Activated T-cell treated with anti-CD3 and anti-CD28 coated beads for 1 hour (primary cell): ENCODE measurements at regions not wholly inside any gene's neighbourhood (a gene's known extent, or its start where the extent isn't known, plus 50 kb on each side); places are given as distances from the start of the nearest gene placed in this dataset.
"Not testable (repeated sequence)": the region's sequence is repeated elsewhere in the genome, so short reads cannot be mapped to it uniquely, and the experiment has no call there.

ENCODE experiments used
- DNase-seq: peaks from one replicate; pipeline ENCODE4 v3.0.0-alpha.2; 2020; ENCODE audit warnings: low read depth

DNA sequence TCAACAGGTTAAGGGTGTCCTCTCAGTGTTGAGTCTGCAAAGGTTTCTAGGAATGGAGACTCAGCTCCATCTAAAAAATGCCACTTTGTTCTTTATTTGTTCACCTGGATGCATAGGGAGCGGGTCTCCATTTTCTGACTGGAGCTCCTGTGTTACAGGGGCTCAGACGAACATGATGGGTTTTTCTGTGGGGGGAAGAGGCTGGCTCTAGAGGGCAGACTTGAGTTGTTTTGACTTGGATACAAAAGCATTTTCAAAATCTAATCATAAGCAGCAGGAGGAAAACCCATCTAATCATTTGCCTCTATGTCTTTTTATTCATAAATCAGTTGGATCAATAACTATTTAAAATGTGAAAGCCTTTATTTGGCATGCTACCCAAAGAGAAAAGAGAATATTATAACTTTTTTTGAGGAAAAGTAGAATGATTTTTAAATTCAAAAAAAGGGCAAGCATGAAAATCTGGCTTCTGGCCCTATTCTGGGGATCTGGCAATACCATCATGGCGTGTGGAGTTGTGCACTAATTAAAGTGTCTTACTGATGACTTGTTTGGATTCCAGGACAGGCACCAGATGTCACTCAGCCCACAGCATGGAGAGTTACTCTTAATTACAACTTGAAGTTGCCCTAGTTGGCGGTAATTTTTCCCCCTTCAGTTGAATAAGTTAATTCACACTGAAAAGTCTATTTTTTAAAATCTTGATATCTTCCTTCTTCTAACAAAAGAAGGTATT is 594.9 kb downstream of the REEP3 start:
- no peak for DNase-seq

DNA sequence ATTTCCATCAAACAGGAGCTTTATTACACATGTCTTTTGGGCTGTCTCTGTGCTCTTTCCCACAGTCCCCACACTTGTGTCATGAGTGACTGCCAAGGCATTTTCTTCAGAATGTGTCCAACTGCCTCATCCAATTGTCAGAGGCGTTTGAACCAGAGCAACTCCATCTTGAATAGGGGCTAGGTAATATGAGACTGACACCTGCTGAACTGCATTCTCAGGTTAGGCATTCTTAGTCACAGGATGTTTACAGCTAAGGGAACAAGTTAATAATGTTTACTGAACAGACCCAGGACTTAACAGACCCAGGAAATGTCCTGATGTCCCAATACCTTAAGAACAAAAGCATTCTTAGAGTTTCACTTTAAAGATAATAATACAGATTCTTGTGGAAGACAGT is 595.5 kb downstream of the REEP3 start:
- DNase-seq = no peak

DNA sequence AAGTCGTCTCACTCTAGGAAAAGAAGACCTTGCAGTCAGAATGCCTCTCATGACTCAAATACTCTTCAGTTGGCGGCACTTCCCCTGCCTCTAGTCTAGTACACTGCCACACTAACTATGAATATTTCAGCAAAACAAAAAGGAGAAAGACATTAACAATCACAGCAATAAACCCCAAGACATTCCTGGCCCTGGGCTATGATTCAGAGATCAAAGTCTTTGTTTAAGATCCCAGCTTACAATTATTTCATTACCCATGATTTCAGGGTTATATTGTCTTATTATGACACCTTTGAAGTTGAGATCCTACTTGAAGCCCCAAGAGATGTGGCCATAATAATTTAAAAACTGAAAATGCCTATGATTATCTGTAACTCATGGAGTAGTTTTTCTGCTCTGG is 597.5 kb downstream of the REEP3 start:
- DNase-seq = no peak

DNA sequence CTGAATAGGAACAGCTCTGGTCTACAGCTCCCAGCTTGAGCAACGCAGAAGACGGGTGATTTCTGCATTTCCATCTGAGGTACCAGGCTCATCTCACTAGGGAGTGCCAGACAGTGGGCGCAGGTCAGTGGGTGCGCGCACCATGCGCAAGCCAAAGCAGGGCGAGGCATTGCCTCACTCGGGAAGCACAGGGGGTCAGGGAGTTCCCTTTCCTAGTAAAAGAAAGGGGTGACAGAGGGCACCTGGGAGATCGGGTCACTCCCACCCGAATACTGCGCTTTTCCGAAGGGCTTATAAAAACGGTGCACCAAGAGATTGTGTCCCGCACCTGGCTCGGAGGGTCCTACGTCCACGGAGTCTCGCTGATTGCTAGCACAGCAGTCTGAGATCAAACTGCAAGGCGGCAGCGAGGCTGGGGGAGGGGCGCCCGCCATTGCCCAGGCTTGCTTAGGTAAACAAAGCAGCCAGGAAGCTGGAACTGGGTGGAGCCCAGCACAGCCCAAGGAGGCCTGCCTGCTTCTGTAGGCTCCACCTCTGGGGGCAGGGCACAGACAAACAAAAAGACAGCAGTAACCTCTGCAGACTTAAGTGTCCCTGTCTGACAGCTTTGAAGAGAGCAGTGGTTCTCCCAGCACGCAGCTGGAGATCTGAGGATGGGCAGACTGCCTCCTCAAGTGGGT is 599.2 kb downstream of the REEP3 start:
- not testable (repeated sequence) for DNase-seq

DNA sequence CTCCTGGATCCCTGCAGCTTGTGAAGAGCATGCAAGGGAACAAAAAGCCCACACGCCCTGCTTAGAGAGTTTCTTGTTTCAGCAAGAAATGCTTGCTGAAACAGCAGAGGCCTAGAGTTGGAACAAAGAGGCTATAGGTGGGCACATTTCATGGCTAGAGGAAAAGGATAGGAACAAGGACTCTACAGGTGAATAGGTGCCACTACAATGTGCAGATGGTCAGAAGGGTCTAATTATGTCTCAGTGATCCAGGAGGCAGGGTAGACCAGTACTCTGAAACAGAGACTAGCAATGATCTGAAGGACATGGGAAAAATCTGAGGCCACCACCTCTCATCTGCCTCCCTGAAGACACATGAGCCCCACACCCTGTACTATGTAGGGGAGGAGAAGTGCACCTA is 609.0 kb downstream of the REEP3 start:
- no peak for DNase-seq

DNA sequence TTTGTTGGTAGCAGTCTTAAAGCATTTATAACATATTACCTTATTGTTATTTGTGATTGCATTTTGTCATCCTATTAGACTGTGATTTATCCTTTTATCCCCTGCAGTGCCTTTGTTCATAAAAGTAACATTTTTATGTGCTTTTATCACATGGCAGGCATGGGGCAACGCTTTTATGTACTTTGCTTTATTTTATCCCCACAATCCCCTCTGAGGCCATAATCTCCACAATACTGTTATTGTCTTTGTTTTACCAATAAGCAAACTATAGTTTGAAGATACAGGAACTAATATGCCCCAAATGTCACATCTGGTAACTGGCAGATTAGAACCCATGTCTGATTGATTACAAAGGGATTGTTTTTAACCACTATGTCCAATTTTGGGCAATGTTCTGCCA is 613.5 kb downstream of the REEP3 start:
- DNase-seq = no peak

DNA sequence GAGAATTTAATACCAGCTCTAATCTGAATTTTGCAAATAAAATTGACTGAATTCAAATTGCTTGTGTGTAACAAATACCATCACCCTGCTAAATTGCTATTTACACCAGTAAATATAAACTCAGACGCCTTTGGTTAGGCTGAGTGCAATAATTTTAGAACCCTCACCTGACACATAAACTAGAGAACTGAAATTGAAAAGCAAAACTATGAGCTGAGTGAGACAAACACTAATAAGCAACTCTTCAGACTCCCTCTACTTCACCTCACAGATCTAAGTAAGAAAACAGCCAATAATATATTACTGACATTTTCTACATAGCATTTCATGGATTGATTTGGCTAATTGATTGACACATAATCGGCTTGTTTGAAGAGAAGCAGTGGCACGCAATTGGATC is 621.2 kb downstream of the REEP3 start:
- no peak for DNase-seq

DNA sequence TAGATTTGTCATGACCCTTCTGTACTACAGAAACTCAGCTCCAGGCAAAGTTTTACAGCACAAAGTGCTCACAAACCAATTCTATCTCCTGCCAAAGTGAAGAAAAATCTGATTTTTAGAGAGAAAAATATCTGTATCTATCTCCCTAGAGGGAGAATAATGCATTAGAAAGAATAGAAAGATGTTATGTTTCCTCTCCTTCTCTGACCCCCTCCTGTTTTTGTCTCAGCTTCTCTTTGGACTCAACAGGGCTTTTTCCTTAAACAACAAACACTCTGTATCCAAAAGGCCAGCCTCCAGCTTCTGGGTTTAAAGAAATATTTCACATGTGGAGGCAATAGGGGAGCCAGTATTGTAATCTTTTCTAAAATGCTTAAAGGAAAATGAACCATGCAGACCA is 627.4 kb downstream of the REEP3 start:
- no peak for DNase-seq

DNA sequence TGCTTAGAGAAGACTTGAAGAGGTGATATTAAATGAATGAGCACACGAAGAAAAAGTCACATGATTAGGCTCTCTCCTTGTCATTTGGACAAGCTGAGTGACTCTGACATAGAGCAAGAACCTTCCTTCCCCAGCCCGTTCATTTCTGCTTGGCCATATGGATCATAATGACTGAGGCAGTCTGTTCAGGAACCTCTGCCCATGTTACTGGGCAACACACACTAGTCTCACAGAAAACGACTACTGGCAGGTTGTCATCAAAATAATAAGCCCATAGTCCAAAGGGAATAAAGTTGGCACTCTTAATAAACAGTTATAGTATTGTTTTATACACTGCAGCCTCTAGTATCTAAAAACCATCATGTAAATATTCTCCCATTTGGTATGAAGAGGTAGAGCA is 635.0 kb downstream of the REEP3 start:
- DNase-seq = no peak

DNA sequence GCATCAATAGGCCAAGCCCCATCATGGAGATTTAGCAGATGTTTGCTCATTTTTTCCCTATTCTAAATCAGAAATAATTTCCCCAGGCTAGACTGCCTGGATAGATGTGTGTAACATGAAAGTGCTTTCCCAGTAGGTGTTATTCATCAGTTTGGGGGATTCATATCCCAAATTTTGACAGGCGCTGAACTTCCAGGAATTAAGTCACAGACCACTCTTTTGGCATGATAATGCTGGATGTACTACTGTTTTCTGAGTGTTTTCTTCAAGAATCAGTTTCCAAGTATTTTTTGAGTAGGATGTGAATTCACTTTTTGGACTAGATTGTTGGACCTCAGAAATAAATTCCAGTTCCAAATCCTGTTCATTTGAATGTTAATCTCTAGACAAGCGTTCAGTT is 637.4 kb downstream of the REEP3 start:
- DNase-seq = no peak

DNA sequence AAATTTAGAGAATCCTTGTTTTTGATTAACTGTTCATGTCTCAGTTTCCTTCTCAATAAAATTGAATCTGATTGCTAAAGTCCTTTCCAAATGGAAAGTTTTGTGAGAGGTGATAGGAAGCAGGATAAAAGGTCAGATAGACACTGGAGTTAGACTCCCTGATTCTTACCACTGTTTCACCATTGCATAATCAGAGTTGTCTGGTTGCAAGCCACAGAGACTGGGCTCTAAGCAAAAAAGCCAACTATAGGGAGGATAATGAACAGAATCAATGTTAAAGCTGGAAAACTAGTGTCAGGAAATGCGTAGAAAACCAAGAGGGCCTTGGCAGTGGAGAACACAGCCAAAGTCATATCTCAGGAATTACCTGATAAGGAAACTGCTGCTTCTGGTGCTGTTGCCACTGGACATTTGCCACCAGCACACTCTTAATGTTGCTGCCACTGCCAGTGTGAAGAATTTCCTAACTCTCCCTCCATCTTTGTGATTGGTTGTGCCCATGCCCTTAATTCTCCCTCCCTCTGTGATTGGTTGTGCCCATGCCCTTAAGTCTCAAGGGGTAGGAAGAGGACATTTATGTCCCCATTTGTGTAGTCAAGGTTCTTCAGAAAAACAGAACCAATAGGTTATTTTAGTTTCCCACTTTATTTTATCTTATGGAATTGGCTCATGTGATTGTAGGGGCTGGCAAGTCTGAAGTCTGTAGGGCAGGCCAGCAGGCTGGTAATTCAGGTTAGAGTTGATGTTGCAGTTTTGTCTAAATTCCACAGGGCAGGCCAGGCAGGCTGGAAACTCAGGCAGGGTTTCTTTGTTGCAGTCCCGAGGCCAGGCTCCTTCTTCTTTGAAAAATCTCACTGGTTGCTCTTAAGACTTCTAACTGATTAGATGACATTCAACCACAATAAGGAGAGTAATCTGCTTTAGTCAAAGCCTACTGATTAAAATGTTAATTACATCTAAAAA is 639.0 kb downstream of the REEP3 start:
- DNase-seq = no peak

DNA sequence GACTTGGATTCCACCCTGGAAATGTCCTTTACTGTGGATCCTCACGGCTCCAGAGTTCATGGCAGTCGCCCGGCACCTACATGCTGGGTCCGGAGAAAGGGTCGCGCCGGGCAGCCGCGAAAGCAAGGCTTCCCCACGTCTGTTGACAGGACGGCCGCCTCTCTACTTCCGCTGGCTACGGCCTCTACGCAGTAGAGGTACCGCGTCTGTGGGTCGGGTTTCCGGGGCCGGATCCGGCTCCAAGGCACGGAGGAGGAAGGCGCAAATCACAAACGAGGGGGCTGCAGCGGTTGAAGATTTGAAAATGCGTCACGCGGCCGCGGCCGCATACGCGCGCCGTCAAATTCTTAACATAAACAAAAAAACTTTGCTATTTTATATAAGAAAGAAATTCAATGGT is 649.6 kb downstream of the REEP3 start:
- DNase-seq = no peak

DNA sequence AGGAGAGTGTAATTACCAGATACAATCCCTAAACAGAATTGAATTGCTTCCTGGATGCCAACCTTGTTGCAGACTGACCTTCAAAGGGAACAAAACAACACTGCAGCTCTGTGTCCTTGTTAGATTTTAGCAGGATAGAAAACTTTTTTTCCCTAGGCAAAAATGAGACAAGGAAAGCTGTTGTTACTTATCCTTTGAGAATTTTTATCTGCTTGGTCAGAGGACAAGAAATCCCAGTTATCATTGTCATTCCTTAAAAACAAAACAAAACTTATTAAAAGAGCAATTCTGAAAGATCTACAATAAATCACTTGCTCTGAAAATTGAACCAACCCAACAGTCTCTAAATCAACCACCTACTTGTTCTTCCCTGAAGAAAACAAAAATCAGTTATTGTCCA is 652.6 kb downstream of the REEP3 start:
- DNase-seq = no peak

DNA sequence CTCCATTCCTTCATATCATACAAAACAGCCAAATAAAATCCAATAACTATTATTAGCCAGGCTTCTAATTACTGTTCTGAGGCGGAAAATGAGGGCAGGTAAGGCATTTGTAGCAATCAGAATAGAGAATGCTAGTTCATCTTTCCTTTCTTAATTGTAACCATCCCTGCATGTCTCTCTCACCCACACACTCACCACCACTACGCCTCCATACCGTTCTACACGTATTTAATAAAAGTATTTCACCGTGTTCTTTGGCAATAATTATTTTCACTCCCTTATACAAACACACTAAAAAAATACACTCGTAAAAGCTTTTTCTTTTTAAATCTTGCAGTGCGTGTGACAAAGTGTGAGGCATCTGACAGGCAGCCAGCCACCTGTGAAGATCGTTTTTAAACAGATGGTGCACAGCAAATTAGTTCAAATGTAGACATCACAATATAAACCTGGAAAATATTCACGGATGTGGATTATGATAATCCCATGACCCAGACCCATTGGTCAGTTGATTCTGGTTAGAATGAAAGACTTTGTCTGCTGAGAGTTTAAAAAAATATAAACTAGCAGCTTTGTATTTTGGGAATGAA is 653.6 kb downstream of the REEP3 start:
- no peak for DNase-seq

DNA sequence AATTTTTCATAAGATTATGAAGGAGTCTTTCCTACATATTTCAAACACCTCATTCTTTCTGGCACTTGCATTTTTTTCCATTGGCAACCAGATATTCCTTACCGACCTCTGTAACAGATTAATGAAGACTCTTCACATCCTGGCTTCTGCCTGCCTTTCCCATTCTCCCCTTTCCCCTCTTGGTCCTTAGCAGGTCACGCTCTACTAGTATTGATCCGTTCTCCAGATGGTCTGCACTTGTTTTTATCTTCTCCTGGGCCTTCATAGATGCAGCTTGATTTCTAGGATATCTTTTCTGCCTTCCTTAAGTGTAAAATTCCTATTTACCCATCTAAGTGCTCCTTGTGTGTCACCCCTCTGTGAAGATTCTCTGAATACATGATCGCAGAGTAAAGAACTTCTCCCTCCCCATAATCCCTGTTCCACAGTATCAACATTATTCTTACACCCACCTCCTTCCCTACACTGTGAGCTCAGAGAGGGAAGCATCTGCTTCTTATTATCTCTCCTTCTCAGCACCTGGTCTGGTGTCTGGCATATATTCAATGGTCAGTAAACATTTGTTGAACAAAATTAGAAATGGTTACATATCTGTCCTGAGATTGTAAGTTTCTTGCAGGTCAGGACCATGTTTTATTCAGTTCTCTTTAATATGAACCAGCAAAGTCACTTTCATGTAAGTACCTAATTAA is 654.2 kb downstream of the REEP3 start:
- no peak for DNase-seq

DNA sequence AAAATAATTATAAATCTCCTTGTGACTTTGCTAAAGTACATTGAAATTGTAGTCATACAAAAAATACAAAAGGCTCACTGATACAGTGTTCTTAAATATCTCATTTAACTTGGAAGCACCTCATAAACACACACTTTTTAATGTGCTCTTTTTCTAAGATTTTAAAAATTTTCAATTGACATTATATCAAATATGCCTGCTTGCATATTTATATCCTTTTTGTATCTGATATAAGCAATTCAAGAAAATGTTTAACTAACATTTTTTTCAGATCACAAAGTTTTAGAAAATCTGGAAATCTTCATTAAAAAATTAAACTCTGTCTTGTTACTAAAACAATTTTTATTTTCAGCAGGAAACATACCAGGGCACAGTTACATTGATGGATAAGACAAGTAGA is 661.5 kb downstream of the REEP3 start:
- DNase-seq = no peak

DNA sequence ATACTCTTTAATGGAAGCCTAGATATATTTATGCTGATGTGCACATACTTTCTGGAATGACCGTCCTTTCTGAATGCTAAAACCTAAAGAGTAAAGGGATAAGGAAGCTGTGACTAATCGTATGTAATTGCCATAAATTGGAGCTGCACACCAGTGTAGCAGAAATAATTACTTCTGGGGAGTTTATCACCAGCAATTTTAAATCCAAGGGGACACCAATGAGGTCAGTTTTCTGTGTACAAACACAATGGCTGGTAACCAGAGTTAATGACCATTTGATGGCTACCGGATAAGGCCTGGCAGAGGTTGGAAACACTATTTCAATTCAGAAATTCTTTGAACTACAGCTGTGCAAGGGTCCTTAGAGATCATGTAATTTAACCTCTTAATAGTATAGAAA is 670.1 kb downstream of the REEP3 start:
- no peak for DNase-seq

DNA sequence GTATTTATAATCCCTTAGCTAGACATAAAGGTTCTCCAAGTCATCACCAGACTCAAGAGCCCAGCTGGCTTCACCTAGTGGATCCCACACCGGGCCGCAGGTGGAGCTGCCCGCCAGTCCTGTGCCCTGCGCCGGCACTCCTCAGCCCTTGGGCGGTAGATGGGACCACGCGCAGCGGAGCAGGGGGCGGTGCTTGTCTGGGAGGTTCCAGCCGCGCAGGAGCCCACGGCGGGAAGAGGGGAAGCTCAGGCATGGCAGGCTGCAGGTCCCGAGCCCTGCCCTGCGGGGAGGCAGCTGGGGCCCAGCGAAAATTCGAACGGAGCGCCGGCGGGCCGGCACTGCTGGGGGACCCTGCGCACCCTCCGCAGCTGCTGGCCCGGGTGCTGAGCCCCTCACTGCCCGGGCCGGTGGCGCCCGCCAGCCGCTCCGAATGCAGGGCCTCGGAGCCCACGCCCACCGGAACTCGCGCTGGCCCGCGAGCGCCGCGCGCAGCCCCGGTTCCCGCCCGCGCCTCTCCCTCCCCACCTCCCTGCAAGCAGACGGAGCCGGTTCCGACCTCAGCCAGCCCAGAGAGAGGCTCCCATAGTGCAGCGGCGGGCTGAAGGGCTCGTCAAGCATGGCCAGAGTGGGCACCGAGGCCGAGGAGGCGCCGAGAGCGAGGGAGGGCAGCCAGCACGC is 675.6 kb downstream of the REEP3 start:
- no peak for DNase-seq

DNA sequence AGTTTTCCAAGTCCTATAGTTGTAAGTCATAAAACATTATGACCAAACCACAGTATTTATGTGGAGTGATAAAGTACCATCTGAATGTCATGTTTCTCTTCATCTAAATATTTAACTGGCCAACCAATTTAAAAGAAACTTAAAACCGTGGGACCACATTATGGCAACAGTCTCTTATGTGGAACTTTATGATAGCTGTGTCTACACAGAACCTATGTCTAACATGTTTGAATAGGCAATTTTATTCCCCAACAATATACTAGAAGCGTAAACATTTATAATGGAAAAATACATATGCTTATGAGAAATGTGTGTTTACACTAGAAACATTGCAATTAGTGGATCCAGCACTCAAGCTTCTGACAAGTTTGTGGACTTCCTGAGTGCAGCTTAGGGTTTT is 680.7 kb downstream of the REEP3 start:
- DNase-seq = no peak

DNA sequence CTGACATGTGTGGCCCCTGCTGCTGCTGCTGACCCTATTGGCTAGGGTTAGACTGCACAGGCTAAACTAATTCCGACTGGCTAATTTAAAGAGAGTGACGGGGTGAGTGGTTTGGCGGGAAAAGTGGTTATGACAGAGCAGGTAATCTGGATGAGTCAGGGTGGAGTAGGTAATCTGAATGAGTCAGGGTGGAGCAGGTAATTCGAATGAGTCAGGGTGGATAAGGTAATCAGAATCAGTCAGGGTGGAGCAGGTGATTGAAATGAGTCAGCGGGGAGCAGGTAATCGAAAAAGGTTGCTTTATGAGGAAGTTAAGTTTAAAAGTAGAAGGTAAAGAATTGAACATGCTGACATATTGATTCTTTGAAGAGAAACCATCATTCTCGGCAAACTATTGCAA is 683.3 kb downstream of the REEP3 start:
- not testable (repeated sequence) for DNase-seq

DNA sequence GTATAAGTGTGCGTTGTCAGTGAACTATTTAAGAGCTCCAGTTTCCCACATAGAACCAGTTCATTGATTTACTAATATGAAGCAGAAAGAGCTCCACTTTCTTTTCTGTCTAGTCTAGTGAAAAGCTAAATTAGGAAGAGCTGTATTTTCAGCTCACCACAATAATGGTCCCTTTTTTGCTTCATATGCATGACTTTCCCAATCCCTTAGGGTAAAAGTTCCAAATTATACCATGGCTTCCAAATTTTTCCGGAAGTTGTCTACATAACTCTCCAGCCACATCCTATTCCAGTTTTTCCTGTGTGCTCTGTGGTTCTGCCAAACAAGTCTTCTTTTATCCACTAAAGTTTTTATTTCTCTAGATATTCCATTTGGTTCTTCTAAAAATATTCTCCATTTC is 685.2 kb downstream of the REEP3 start:
- no peak for DNase-seq
